Hindlimb muscle (tissue), 1 donor: ENCODE measurements at regions not wholly inside any gene's neighbourhood (a gene's known extent, or its start where the extent isn't known, plus 50 kb on each side); places are given as distances from the start of the nearest gene placed in this dataset.
"Not testable (repeated sequence)": the region's sequence is repeated elsewhere in the genome, so short reads cannot be mapped to it uniquely, and the experiment has no call there.

Source experiments
- DNase-seq: peaks from one replicate; pipeline ENCODE4 v3.0.0-alpha.2; 2013

DNA sequence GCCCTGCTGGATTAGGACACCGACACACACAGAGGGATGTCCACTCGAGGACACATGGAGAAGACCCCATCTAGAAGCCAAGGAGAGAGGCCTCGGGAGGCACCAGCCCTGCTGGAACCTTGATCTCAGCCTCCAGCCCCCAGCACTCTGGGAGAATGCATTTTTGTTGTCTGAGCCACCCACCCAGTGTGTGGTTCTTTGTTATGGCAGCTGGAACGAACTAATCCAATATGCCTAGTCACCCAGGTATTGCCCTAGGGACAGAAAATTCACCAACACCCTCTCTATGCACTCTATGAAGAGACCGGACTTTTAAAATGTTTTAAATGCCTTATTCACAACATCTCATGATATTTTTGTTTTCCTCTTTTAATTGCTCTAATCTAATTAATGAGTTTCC lies 117.4 kb downstream of the CRYAA start:
- DNase-seq: no peak

DNA sequence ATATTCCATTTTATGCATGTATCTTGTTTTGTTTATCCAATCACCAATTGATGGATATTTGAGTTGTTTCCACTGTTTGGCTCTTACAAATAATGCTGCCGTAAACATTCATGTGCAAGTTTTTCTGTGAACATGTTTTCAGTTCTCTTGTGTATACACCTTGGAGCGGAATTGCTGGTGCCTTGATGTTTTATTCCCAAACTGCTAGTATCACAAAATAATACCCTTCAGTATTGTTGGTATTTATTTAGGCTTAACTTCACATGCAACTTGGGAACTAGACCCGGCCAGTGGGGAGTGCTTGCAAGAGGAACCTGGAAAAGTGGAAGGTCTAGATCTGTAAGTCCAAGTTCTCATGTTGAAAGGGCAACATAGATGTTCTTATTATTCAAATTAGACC lies 115.9 kb downstream of the CRYAA start:
- DNase-seq: no peak

DNA sequence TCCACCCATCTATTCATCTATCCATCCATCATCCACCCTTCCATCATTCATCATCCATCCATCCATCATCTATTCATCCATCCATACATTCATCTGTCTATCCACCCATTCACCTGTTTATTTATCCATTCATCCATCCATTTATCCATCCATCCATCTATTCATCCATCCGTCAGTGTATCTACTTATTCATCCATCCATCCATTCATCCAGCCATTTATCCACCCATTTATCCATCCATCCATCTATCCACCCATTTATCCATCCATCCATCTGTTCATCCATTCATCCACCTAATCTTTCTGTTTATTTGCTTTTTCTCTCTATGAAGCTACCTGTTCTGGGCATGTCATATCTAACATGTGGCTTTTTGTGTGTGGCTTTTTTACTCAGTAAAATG lies 115.4 kb downstream of the CRYAA start:
- no peak for DNase-seq

DNA sequence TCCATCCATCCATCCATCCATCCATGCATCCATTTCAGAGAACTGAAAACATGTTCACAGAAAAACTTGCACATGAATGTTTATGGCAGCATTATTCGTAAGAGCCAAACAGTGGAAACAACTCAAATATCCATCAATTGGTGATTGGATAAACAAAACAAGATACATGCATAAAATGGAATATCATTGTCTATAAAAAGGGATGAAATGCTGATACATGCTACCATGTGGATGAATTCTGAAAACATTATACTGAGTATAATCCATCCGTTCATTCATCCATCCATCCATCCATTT lies 115.1 kb downstream of the CRYAA start:
- DNase-seq: not testable (repeated sequence)

DNA sequence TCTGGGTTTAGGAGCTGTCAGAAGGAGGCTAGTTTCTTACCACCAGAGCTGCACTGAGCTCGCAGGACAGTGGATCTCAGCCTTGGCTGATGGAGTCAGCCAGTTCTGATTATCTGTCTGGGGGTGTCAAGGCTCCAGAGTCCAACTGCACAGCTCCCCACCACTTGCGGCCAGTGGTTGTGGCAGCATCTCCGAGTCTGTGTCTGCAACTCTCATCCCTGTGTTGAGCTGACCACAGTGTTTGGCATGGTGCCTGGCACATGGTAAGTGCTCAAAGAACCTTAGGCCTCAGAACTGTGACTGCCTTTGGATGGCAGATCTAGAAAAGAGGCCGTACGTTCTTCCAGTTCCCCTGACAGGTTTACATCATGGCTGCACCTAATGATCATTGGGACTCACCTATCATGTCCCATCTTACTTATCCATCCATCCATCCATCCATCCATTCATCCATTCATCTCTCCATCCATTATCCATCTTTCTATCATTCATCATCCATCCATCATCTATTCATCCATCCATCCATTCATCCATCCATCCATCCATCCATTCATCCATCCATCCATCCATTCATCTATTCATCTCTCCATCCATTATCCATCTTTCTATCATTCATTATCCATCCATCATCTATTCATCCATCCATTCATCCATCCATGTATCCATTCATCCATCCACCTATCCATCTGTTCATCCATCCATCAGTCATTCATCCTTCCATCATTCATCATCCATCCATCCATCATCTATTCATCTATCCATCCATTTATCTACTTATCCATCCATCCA lies 114.5 kb downstream of the CRYAA start:
- DNase-seq: no peak

DNA sequence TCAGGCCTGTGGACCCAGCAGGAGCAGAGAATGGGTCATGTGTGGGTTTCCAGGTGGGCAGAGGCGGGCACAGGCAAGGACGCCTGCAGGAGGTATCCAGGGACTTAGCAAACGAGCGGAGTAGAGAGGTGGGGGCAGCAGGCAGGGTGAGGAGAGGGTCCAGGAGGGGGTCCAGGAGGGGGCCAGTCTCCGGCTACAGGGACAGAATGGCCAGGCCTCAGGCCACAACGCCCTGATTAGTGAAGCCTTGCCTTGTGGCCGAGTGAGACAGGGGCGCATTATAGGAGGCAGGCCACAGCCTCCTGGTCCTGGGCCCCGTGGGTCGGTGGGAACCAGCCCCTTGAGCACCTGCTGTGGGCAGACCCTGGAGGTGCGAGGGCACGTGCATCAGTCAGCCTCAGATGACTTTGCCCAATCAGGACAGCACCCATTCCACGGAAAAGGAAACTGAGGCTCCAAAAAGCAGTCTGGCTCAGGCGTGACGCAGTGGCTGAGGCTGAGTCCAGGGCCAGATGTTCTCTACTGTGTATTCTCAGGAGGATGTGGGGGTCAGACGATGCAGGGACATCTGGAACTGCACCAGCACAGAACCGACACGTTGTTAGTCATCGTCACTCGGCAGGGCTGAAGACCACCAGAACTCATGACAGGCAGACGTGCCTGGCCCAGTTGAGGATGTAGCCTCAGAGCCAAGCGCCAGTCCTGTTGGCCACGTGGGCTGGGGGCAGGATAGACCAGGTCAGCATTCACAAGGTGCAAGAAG lies 113.7 kb downstream of the CRYAA start:
- DNase-seq: no peak

DNA sequence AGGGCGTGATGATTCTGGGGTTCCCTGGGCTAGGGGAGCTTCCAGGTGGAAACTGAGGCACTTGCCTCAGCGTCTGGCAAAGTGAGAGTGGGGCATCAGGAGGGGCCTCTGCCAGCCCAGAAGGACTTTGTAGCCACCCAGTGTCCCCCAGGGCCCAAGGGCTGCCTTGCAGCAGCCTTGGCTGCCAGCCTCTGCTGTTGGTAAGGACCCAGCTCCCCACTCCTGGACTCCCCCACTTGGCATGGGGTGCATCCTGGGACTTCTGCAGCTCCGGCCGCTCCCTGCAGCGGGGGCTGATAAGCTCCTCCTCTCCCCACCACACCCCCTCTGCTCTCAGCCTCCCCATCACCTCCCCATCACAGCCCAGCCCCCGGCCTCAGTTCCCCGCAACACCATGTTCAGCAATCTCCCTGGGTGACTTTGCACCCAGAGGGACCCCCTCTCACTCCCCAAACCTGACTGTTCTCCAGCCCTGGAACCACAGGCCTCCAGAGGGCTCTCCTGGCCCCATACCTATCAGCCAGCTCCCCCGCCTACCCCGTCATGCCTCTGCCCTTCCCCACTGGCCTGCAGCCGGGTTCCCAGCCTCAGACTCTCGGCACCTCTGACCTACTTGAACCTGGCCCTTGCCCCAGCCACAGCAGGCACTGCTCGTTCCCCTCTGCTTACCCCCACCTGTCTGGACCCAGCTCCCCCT lies 113.0 kb downstream of the CRYAA start:
- no peak for DNase-seq

DNA sequence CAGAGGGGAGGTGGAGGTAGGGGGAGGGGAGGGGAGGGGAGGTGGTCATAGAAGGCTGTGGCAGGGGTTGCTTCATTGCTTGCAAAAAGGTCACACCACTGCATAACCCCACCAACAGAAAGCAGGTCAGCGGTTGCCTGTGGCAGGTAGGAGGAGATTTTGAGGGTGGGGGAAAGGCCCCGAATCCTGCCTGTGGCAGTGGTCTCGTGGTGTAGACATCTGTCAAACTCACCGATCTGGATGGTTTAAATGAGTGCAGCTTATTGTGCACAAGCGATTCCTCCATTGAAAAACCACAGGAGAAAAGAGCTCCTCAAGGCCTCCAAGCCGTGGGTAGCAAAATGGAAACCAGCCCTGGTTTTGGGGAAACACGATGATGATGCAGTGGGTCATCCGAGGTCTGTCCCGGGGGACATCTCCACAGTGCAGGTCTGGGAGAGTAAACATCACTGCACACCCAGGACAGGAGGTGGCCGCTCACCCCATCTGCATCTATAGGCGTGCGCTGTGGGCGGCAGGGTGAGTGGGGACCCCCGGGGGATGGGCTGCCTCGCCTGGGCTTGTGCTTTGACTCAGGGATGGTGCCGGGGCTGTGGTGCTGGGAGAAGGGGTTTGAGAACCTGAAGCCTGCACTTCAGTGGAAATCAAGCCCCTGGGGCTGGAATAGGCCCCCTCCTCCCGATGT lies 112.3 kb downstream of the CRYAA start:
- DNase-seq: no peak

DNA sequence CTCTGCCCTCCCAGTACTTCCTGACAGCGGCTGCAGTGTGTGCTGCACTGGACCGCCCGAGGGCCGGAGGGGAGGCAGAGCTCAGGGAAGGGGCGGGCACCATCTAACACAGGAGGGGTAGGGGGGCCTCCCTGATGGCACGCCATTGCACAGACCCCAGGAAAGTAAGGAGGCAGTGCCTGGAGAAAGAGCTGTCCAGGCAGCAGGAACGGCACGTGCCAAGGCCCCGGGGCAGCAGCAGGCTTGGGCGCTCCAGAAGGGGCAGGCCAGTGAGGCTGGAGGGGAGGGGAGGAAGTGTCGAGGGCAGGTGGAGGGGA lies 110.7 kb downstream of the CRYAA start:
- no peak for DNase-seq

DNA sequence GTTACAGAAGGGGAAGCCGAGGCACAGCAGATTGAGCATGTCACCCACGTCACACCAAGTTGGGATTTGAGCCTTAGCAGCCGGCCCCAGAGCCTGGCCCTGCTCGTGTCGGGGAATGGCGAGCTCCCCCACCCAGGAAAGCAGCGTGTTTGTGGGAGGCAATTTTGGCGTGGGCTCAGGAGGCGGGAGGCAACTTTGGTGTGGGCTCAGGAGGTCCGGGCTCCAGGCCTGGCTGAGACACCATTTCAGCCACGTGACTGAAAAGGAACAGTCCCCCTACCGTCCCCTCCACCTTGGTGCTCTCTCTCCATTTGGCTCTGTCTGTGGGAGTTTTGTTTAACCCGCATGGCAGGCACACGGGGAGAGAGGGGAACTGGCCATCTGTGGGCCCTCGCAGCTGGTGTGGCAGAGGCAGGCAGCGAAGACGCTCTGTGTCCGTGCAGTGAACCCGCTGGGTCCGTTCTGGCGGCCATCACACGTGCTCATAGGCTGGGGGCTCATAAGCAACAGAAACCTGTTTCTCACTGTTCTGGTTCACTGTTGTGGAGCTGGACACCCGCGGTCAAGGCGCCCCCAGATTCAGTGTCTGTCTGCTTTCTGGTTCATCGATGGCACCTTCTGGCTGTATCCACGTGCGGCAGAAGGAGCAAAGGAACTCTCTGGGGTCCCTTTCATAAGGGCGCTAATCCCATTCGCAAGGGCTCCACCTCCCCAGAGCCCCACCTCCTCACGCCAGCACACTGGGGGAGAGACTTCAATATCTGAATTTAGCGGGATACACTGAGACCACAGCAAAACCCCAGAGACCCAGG lies 110.2 kb downstream of the CRYAA start:
- DNase-seq: no peak

DNA sequence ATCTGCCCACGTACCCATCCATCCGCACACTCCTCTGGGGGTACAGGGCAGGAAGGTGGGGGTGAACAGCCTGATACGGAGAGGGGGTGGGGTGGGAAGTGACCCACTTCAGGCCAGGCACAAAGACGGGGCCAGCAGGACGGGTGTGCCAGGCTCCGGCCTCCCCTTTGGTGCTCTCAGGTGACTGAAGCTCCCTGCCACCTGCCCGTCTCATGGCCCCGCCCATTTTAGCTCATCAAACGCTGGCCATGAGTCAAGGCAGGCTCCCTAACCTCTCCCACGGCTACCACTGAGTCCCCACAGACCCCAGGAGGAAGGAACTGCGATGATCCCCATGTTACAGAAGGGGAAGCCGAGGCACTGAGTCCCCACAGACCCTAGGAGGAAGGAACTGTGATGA lies 109.6 kb downstream of the CRYAA start:
- no peak for DNase-seq

DNA sequence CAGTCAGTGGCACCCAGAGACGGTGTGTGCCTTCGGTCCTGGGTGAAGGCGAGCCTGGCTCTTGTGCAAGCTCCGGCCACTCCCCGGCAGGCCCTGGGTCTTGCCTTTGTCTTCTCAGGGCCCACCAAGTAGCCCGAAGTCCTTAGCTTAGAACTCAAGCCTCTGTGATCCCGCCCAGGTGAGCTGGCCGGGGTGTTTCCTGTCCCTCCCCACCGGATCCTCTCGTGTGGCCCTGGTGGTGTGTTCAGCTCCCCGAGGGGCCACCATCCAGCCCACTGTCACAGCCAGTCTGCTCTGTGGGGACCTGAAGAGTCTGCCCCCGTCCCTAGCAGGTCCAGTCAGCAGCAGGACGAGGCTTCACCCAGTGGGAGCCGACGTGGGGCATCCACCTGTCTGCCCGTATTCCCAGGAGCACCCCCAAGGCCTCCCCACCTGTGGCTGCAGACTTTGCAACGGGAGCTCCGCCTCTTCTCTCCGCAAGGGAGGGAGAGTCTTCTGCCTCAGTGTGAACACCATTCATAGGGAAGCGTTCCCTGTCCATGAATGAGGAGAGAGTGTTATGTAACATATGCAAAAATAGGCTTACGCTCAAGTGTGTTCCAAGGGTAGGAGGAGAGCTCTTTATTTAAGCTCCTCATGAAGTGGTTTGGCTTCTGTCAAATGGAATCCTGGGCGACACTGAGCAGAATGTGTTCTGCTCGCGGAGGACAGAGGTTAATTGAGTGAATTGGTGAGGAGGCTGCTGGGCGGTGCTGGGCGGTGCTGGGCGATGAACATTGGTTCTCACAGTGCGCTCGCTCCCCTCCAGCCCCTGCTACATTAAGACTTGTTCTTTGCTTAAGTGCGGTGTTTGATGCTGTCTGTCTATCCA lies 108.9 kb downstream of the CRYAA start:
- peak; percentile 36 for DNase-seq

DNA sequence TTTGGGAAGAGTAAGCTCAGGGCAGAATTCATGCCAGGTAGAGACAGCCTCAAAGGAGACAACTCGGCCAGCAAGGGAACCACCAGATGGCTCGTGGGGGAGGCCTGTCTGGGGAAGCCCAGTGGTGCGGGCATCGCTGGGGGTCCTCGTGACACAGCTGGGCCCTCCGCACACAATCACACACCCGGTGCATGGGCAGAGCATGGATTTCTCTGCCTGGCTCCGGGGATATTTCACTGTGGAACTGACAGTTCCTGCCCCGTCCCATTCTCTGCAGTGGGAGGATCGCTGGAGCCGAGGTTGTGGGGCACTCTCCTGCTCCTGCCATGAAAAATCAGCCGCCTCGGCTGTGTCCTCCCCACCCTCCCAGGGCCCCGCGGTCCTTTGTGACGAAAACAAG lies 108.0 kb downstream of the CRYAA start:
- no peak for DNase-seq

DNA sequence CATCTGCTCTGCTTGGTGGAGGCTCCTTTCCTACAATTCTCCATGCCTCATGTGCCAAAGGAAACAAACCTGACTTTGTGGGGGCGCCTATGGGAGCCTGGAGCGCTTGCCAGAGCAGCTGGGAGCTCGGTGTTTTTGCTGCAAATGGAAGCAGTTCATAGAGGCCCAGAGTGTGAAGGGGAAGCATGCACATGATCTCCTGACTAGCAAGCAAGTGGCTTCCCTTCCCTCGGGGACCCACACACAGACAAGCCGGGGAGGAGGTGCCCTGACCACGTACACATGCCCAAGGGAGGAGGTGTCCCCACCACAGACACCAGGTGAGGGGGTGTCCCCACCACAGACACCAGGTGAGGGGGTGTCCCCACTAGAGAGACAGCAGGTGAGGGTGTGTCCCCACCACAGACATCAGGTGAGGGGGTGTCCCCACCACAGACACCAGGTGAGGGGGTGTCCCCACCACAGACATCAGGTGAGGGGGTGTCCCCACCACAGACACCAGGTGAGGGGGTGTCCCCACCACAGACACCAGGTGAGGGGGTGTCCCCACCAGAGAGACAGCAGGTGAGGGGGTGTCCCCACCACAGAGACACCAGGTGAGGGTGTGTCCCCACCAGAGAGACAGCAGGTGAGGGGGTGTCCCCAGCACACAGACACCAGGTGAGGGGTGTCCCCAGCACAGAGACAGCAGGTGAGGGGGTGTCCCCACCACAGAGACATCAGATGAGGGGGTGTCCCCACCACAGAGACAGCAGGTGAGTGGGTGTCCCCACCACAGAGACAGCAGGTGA lies 106.8 kb downstream of the CRYAA start:
- no peak for DNase-seq

DNA sequence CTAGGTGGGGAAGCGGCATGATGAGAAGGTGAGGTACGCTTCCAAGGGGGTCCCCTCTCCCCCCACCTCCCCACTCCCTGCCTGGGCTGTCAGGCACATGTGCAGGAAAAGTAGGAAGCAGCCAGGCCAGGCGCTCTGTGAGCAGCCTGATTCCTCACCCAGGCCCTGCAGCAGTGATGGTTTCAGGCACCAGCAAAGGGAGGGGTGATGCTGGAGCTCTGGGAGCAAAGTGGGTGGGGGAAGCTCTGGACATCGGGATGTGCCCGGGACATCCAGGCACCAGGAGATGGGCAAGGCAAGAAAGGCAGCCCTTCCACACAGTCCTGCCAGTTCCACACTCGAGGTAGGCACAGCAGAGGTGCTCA lies 106.1 kb downstream of the CRYAA start:
- no peak for DNase-seq

DNA sequence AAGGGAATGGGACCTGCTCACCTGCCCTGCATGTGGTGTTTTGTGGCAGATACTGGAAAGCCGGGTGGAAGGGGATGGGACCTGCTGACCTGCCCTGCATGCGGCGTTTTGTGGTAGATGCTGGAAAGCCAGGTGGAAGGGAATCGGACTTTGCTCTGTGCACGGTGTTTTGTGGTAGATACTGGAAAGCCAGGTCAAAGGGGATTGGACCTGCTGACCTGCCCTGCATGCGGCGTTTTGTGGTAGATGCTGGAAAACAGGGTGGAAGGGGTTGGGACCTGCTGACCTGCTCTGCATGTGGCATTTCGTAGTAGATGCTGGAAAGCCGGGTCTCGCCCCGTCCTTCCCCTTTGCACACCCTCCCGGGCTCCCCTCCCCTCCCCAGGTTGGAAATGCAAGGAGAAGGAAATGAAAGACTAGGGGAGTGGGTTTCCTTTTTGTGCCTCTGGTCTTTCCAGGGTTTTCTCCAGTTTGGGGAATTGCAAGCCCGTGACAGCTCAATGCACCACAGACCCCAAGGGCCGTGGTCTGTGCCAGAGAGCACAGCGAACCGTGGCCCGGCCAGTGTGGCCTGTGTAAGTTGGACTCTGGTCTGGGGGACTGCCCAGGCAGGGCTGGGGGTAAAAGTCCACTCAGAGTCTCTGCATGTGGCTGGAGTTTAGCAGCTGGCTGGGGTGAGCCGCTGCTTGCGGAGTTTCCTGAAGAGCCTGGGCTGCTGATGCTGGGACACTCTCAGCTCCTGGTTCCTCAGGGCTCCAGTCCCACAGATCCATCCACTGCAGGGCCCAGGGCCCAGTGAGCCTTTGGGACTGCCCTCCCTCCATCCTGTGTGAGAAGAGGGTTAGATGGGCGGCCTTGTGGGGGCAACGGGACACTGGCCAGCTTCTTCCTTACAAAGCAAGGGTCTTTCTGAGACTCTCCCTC lies 105.5 kb downstream of the CRYAA start:
- DNase-seq: no peak

DNA sequence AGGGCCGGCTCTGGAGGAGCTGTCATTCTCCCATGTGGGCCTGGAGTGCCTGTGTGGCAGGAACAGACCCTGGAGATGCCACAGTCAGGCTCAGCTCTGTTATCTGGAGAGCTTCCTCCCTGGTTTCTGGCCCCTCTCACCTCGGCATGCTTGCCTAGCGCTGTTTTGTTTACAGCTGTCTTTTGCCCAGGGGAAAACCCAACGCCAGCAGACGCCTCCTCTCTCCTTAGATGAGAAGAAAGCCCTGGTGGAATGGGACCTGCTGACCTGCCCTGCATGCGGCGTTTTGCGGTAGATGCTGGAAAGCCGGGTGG lies 104.9 kb downstream of the CRYAA start:
- no peak for DNase-seq

DNA sequence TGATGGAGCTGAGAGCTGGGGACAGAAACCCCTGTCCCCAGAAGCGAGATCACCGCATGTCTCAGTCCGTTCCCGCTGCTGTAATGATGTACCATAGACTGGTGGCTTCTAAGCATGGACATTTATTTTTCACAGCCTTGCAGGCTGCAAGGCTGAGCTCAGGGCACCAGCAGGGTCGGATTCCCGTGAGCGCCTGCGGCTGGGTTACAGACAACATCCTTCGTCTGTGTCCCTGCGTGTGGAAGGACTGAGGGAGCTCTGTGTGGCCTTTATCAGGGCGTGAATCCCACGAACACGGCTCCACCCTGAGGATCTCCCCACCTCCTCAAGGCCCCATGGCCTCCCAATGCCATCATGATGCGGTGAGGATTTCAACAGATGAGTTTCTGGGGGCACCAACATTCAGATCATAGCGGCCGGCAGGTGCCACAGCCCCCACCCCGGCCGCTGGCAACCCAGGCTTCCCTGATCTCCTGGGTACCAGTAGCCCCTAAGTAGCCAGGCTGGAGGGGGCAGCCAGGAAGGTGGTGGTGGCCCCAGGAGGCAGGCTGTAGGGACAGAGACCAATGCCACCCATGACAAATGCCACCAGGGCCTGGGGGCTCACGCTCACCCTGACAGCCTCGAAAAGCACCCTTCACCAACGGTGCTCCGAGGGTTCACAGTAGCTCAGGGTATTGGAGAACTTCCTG lies 104.4 kb downstream of the CRYAA start:
- DNase-seq: no peak

DNA sequence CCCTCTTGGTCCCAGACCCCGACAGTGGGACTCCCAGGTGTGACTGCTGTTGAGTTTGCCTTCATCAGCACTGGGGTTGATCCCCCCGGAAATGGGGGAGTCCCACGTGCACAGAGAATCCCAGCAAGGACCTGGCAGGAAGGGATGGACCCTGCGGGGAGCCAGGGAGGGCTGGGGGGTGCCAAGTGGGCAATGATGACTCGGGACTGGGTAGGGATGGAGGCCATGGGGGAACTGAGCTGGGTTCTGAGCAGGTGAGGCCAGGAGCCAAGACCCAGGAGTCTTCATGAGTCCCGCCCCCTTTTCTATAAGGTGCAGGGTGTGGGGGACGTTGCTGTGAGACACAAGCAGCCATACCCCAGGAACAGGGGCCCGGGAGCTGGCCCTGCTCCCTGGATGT lies 103.8 kb downstream of the CRYAA start:
- DNase-seq: no peak
